GM23338 (cell line): ENCODE measurements at regions not wholly inside any gene's neighbourhood (a gene's known extent, or its start where the extent isn't known, plus 50 kb on each side); places are given as distances from the start of the nearest gene placed in this dataset.

Source experiments
- ATAC-seq: fragments of 200-7000 bp; cut with Tn5 transposase; 3 replicates; pipeline ENCODE4 v1.9.1; 2020
- DNase-seq: peaks from one replicate; pipeline ENCODE4 v3.0.0-alpha.2; 2015; ENCODE audit warnings: low spot score
- H2AFZ ChIP-seq: fragments of 200-600 bp; sonication (generic); 2 replicates; pipeline ENCODE4 v1.8.0; 2016; ENCODE audit warnings: antibody characterized with exemption, mild to moderate bottlenecking, moderate library complexity
- H3F3A ChIP-seq: fragments of 200-600 bp; sonication (generic); replicated peaks from 2 replicates; pipeline ENCODE4 v1.8.0; 2017; ENCODE audit warnings: antibody characterized with exemption, mixed run types, low read depth
- H3K27ac ChIP-seq: fragments of 200-600 bp; sonication (generic); 2 replicates; pipeline ENCODE4 v1.6.1; 2016; ENCODE audit warnings: low read depth
- H3K27me3 ChIP-seq: fragments of 200-600 bp; sonication (generic); 2 replicates; pipeline ENCODE4 v1.8.0; 2016; ENCODE audit warnings: mild to moderate bottlenecking, mixed run types, moderate library complexity; ENCODE audit not compliant: insufficient read depth
- H3K36me3 ChIP-seq: fragments of 200-600 bp; sonication (generic); 2 replicates; pipeline ENCODE4 v1.8.0; 2016; ENCODE audit warnings: mild to moderate bottlenecking; ENCODE audit not compliant: insufficient read depth
- H3K4me1 ChIP-seq: fragments of 200-600 bp; sonication (generic); 2 replicates; pipeline ENCODE4 v1.8.0; 2016; ENCODE audit warnings: mild to moderate bottlenecking, moderate library complexity; ENCODE audit not compliant: insufficient read depth
- H3K4me2 ChIP-seq: fragments of 200-600 bp; sonication (generic); 2 replicates; pipeline ENCODE4 v1.7.1; 2017; ENCODE audit warnings: mixed run types
- H3K4me3 ChIP-seq: fragments of 200-600 bp; sonication (generic); 2 replicates; pipeline ENCODE4 v1.6.1; 2016; ENCODE audit warnings: mixed run types
- H3K79me2 ChIP-seq: fragments of 200-600 bp; sonication (generic); replicated peaks from 2 replicates; pipeline ENCODE4 v1.8.0; 2017; ENCODE audit warnings: mild to moderate bottlenecking; ENCODE audit not compliant: insufficient read depth
- H3K9me2 ChIP-seq: fragments of 200-600 bp; sonication (generic); 2 replicates; pipeline ENCODE4 v1.8.0; 2017; ENCODE audit not compliant: insufficient read depth
- H4K20me1 ChIP-seq: fragments of 200-600 bp; sonication (generic); replicated peaks from 2 replicates; pipeline ENCODE4 v1.8.0; 2017; ENCODE audit warnings: mild to moderate bottlenecking; ENCODE audit not compliant: insufficient read depth
- H3K27ac Mint-ChIP-seq: 2 replicates; pipeline ENCODE4 v1.8.0; 2020; ENCODE audit warnings: inconsistent platforms, mild to moderate bottlenecking, moderate library complexity, mixed read lengths
- H3K27me3 Mint-ChIP-seq: 3 replicates; pipeline ENCODE4 v1.8.0; 2022; ENCODE audit warnings: low read depth, mild to moderate bottlenecking, moderate library complexity, mixed read lengths, inconsistent platforms; ENCODE audit not compliant: insufficient read depth, poor library complexity
- H3K36me3 Mint-ChIP-seq: 3 replicates; pipeline ENCODE4 v1.8.0; 2021; ENCODE audit warnings: low read depth, mild to moderate bottlenecking, inconsistent platforms, moderate library complexity, mixed read lengths
- H3K4me1 Mint-ChIP-seq: 3 replicates; pipeline ENCODE4 v1.8.0; 2020; ENCODE audit warnings: mild to moderate bottlenecking, inconsistent platforms, mixed read lengths
- H3K4me3 Mint-ChIP-seq: 3 replicates; pipeline ENCODE4 v1.8.0; 2021; ENCODE audit warnings: moderate library complexity, mild to moderate bottlenecking, inconsistent platforms, mixed read lengths
- H3K9me3 Mint-ChIP-seq: 3 replicates; pipeline ENCODE4 v1.8.0; 2020; ENCODE audit warnings: moderate library complexity, mild to moderate bottlenecking, inconsistent platforms, mixed read lengths
- ETS1 ChIP-seq: IDR thresholded peaks from 2 replicates; pipeline ENCODE4 v1.6.1; 2016; ENCODE audit warnings: antibody characterized with exemption
- EZH2phosphoT487 ChIP-seq: fragments of 200-600 bp; sonication (generic); IDR thresholded peaks from one replicate; pipeline ENCODE4 v1.8.1; 2018; ENCODE audit warnings: antibody characterized with exemption; ENCODE audit not compliant: unreplicated experiment
- ZNF114 ChIP-seq: fragments of 250-450 bp; sonication (Bioruptor Pico); IDR thresholded peaks from 2 replicates; pipeline ENCODE4 v1.5.0; 2020; ENCODE audit warnings: mild to moderate bottlenecking, moderate library complexity
- ZNF331 ChIP-seq: fragments of 250-450 bp; sonication (Bioruptor Pico); IDR thresholded peaks from 2 replicates; pipeline ENCODE4 v1.5.0; 2020; ENCODE audit warnings: low read depth, mild to moderate bottlenecking, moderate library complexity
- ZNF462 ChIP-seq: fragments of 250-450 bp; sonication (Bioruptor Pico); IDR thresholded peaks from 2 replicates; pipeline ENCODE4 v1.5.0; 2020; ENCODE audit warnings: mild to moderate bottlenecking, moderate library complexity

GRCh38 chr22:27576413-27576812, 225.1 kb downstream of the MN1 start:
- Histone ChIP-seq H4K20me1 (0 out of 2 replicates have a peak, but pooled peaks cover 3% of the 10 kb centered on the region), H3K4me3 (no peak overlapping the region), H3K27ac (no peak overlapping the region), H3K4me1 (peaks cover 13% of the 10 kb centered on the region; the same call in 1 of the 2 replicates), H2AFZ (no peak overlapping the region), H3F3A (0 out of 2 replicates have a peak, but pooled peaks cover 2% of the 10 kb centered on the region), H3K9me2 (no peaks in the 10 kb centered on the region), H3K36me3 (no peaks in the 10 kb centered on the region), H3K79me2 (no peaks in the 10 kb centered on the region), H3K27me3 (no peaks in the 10 kb centered on the region), H3K4me2 (no peak overlapping the region)
- H3K36me3 Mint-ChIP-seq: no peaks in the 10 kb centered on the region
- no peaks in the 10 kb centered on the region; the same call in 2 of the 3 replicates for H3K9me3 Mint-ChIP-seq
- DNase-seq (no peak), ATAC-seq (no peak)
- peaks cover 34% of the 10 kb centered on the region for H3K4me1 Mint-ChIP-seq
- H3K27me3 Mint-ChIP-seq: peaks cover 27% of the 10 kb centered on the region
- no peak for TF ChIP-seq ZNF331
- TF ChIP-seq ZNF114 (CRISPR knock-in tag): no peak
- TF ChIP-seq ETS1: no peak
- TF ChIP-seq EZH2phosphoT487: no peak
- no peak for TF ChIP-seq ZNF462 (CRISPR knock-in tag)
- no peak overlapping the region for H3K27ac Mint-ChIP-seq
- H3K4me3 Mint-ChIP-seq: no peak overlapping the region
